ENCODE measurements at regions not wholly inside any gene's neighbourhood (a gene's known extent, or its start where the extent isn't known, plus 50 kb on each side); places are given as distances from the start of the nearest gene placed in this dataset.

DNA sequence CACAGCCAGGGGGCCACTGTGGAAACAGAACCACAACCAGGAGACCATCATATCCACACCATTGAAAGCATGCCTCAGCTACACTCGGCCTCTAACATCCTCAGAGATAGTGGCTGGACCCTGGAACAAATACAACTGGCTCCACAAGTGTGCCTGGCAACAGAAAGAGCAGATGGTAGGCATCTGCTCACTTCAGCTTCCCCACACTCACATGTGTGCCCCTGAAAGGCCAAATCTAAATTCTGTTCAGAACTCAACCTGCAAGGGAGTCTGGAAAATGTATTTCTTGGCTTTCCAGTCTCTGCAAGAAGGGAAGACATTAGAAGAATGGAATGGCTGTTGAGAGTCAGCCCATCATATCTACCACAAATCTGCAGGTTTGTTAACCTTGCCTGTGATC, 54.7 kb upstream of the CTNNB1 start:
- TF ChIP-seq CTCF (conservative IDR thresholded peaks at IDR 0.05 in 1 of 2, IDR thresholded peaks at IDR 0.05 in 1 of 2; ENCODE audit: low read depth in 1 of 2, low read length in 2 of 2) (no peak), EZH2 (IDR thresholded peaks at IDR 0.05; ENCODE audit: low read length, missing control alignments) (no peak)

All from fibroblast of lung (primary cell).